K562 (cell line): ENCODE measurements at regions not wholly inside any gene's neighbourhood (a gene's known extent, or its start where the extent isn't known, plus 50 kb on each side); places are given as distances from the start of the nearest gene placed in this dataset.

Source experiments
- ATAC-seq: fragments of 200-7000 bp; cut with Tn5 transposase; 3 replicates; pipeline ENCODE4 v1.9.1; 2020; ENCODE audit warnings: moderate library complexity
- BruUV-seq: library from RNA; stranded (reverse); fragments of 400-500 nt; replicated peaks from 2 replicates; lab custom pipeline; 2021; lab: Mats Ljungman, UMichigan
- CTCF ChIA-PET: fragments of 300-600 bp; formaldehyde crosslinking; extraction: SDS; loops from one replicate; lab custom pipeline; 2021; ENCODE audit warnings: low intra/inter-chr PET ratio; lab: Yijun Ruan, JAX
- POLR2A ChIA-PET: fragments of 300-600, 350-650 bp; sonication (Branson Sonifier 250); formaldehyde crosslinking; extraction: SDS; loops from one replicate; lab custom pipeline; 2021; ENCODE audit warnings: antibody characterized with exemption, inconsistent platforms; lab: Yijun Ruan, JAX
- DNase-seq, 4 experiments: peaks; one replicate each; pipeline versions ENCODE4 v3.0.0 to v3.0.0-alpha.2; 2011 to 2018; ENCODE audit warnings: low spot score in 3 of 4, mixed read lengths in 3 of 4; ENCODE audit errors: extremely low read depth in 1 of 4
- FAIRE-seq: peaks from 2 replicates; lab custom pipeline; 2011; peaks lifted over from hg19 to GRCh38; lab: Jason Lieb, UNC
- H2AFZ ChIP-seq: 2 replicates; pipeline ENCODE4 v1.6.0; 2011; ENCODE audit warnings: low read depth, low read length, control low read depth, inconsistent platforms
- H3K27ac ChIP-seq: fragments of 200-600 bp; 3 replicates; pipeline ENCODE4 v1.8.0; 2011; ENCODE audit warnings: low read depth, mild to moderate bottlenecking, control low read depth, inconsistent platforms, low read length, moderate library complexity, mixed read lengths; ENCODE audit errors: extremely low read depth
- H3K27me3 ChIP-seq, 2 experiments: fragments of 300-600 bp in 1 of 2; 2 replicates in 1 of 2; 3 replicates in 1 of 2; pipeline versions ENCODE4 v1.6.0 to v1.8.0; 2011; ENCODE audit warnings: inconsistent platforms in 2 of 2, low read length in 2 of 2, mild to moderate bottlenecking in 1 of 2, mixed read lengths in 1 of 2, moderate library complexity in 1 of 2; ENCODE audit not compliant: control insufficient read depth in 2 of 2, insufficient read depth in 2 of 2
- H3K36me3 ChIP-seq: fragments of 300-600 bp; 3 replicates; pipeline ENCODE4 v1.8.0; 2011; ENCODE audit warnings: mild to moderate bottlenecking, low read length, inconsistent platforms; ENCODE audit not compliant: control insufficient read depth, insufficient read depth
- H3K4me1 ChIP-seq, 2 experiments: fragments of 200-600 bp in 1 of 2; replicated peaks in 1 of 2; 2 replicates in 1 of 2; 3 replicates in 1 of 2; pipeline versions ENCODE4 v1.5.1 to v1.8.0; 2011; ENCODE audit warnings: inconsistent platforms in 2 of 2, low read length in 2 of 2, mild to moderate bottlenecking in 1 of 2, mixed read lengths in 1 of 2, moderate library complexity in 1 of 2; ENCODE audit not compliant: control insufficient read depth in 2 of 2, insufficient read depth in 2 of 2
- H3K4me2 ChIP-seq: 2 replicates; pipeline ENCODE4 v1.6.1; 2011; ENCODE audit warnings: low read length, control low read depth, inconsistent platforms, mixed read lengths; ENCODE audit not compliant: insufficient read depth
- H3K4me3 ChIP-seq: fragments of 200-600 bp; sonication (generic), shearing (Covaris generic); 2 replicates; pipeline ENCODE4 v1.5.1; 2016; ENCODE audit warnings: control low read depth, inconsistent platforms
- H3K79me2 ChIP-seq: fragments of 200-600 bp; 3 replicates; pipeline ENCODE4 v1.8.0; 2011; ENCODE audit warnings: low read length, inconsistent platforms; ENCODE audit not compliant: control insufficient read depth, insufficient read depth
- H3K9ac ChIP-seq, 2 experiments: 2 replicates each; pipeline versions ENCODE4 v1.6.0 to v1.6.1; 2011; ENCODE audit warnings: low read depth in 2 of 2, low read length in 2 of 2, control low read depth in 1 of 2, inconsistent platforms in 1 of 2, mild to moderate bottlenecking in 1 of 2, mixed read lengths in 1 of 2; ENCODE audit not compliant: insufficient read depth in 1 of 2
- H3K9me1 ChIP-seq: one replicate; pipeline ENCODE4 v1.6.0; 2011; ENCODE audit warnings: inconsistent platforms, mild to moderate bottlenecking, low read length, moderate library complexity; ENCODE audit not compliant: control insufficient read depth, insufficient read depth
- H3K9me3 ChIP-seq: replicated peaks from 2 replicates; pipeline ENCODE4 v1.5.1; 2011; ENCODE audit warnings: low read depth, low read length, inconsistent platforms; ENCODE audit not compliant: control insufficient read depth, insufficient read depth
- H4K20me1 ChIP-seq: replicated peaks from 2 replicates; pipeline ENCODE4 v1.6.1; 2011; ENCODE audit warnings: low read length, inconsistent platforms, mixed read lengths; ENCODE audit not compliant: control insufficient read depth, insufficient read depth
- ADNP ChIP-seq: fragments of 200-800 bp; sonication (Bioruptor generic); IDR thresholded peaks from 2 replicates; pipeline ENCODE4 v1.6.1; 2016; ENCODE audit warnings: missing genetic modification characterization, missing compliant biosample characterization
- NCOA6 ChIP-seq: fragments of 450-650 bp; IDR thresholded peaks from 2 replicates; pipeline ENCODE4 v1.6.1; 2017; ENCODE audit warnings: mild to moderate bottlenecking
- RBFOX2 ChIP-seq: fragments of 200-400 bp; formaldehyde crosslinking; IDR thresholded peaks from 2 replicates; pipeline ENCODE4 v1.6.1; 2017; ENCODE audit warnings: low read depth, mild to moderate bottlenecking, low read length, moderate library complexity
- SNRNP70 ChIP-seq: fragments of 200-400 bp; formaldehyde crosslinking; optimal IDR thresholded peaks from 2 replicates; pipeline ENCODE3; 2017; ENCODE audit warnings: low read depth, low read length
- ZHX1 ChIP-seq: fragments of 150-350 bp; conservative IDR thresholded peaks from 2 replicates; pipeline ENCODE4 v1.6.1; 2014; ENCODE audit warnings: low read length
- ZNF766 ChIP-seq: fragments of 200-800 bp; sonication (Bioruptor generic); conservative IDR thresholded peaks from 2 replicates; pipeline ENCODE4 v1.6.1; 2016; ENCODE audit warnings: missing genetic modification characterization, missing compliant biosample characterization
- WGBS: fragments of 100-300 bp; shearing (Covaris generic); methylation state at CpG from one replicate; pipeline ENCODE4 v1.1.6; 2016; ENCODE audit warnings: low coverage, mixed read lengths; ENCODE audit not compliant: insufficient coverage; ENCODE audit errors: missing lambda C conversion rate; 5-methylcytosine and 5-hydroxymethylcytosine counted together
- in situ Hi-C: fragments of 300-500 bp; cut with MboI; formaldehyde crosslinking; loops from 4 replicates; pipeline ENCODE4 v1.15.0; 2018; ENCODE audit warnings: inconsistent platforms, mixed read lengths
- intact Hi-C: fragments of 100-400 bp; cut with micrococcal nuclease; formaldehyde crosslinking; loops from 2 replicates; pipeline ENCODE4 v1.14.2; 2022

GRCh38 chr17:53100126-53100525, 722.6 kb upstream of the KIF2B start:
- H3K4me3 ChIP-seq, result no peak overlapping the region
- WGBS, result 2% methylated on average over 3 of the region's 3 CpGs
- in situ Hi-C loops, result no loop called here

More at GRCh38 chr17:53100126-53100525, 722.6 kb upstream of the KIF2B start:
- H3K27me3 ChIP-seq, result no peaks in the 10 kb centered on the region
- H4K20me1 ChIP-seq, result no peaks in the 10 kb centered on the region
- H3K4me2 ChIP-seq, result no peak overlapping the region
- no peaks in the 10 kb centered on the region for H3K79me2 ChIP-seq
- DNase-seq, result no peak
- FAIRE-seq, result no peak
- no peak overlapping the region for H3K9ac ChIP-seq
- ChIA-PET CTCF (no interaction called here), POLR2A (no interaction called here)
- no peak for TF ChIP-seq SNRNP70
- TF ChIP-seq ADNP (tag), result no peak
- TF ChIP-seq ZHX1, result no peak
- no peak for TF ChIP-seq ZNF766 (CRISPR knock-in tag)
- no peak for TF ChIP-seq RBFOX2
- no peak for TF ChIP-seq NCOA6
- no peaks in the 10 kb centered on the region for H3K9me1 ChIP-seq
- no TSS peak for BruUV-seq
- no peak overlapping the region for H2AFZ ChIP-seq
- H3K9me3 ChIP-seq, result 0 out of 2 replicates have a peak, but pooled peaks cover 2% of the 10 kb centered on the region
- intact Hi-C loops, result no loop called here
- ATAC-seq, result no peak
- H3K36me3 ChIP-seq, result no peaks in the 10 kb centered on the region
- no peak overlapping the region for H3K27ac ChIP-seq
- H3K4me1 ChIP-seq, result no peaks in the 10 kb centered on the region
